ENCODE measurements at regions not wholly inside any gene's neighbourhood (a gene's known extent, or its start where the extent isn't known, plus 50 kb on each side); places are given as distances from the start of the nearest gene placed in this dataset.
A peak's percentile ranks its signal among the peaks of the same experiment; 100 is the strongest.

- FAIRE-seq = no peak
Measured at GRCh38 chr13:78370231-78370630, 233.1 kb downstream of the POU4F1 start.

GRCh38 chr13:78364711-78365110 lies 238.6 kb downstream of the POU4F1 start:
- no peak for FAIRE-seq
- no peak for DNase-seq (ENCODE audit: insufficient read length, low spot score)

More at GRCh38 chr13:78370231-78370630, 233.1 kb downstream of the POU4F1 start:
- DNase-seq (ENCODE audit: insufficient read length, low spot score) = no peak

GRCh38 chr13:78341032-78341431 lies 262.3 kb downstream of the POU4F1 start:
- FAIRE-seq = no peak

GRCh38 chr13:78339927-78340326 lies 263.4 kb downstream of the POU4F1 start:
- DNase-seq (ENCODE audit: insufficient read length, low spot score) (no peak), FAIRE-seq (no peak)

More at GRCh38 chr13:78341032-78341431, 262.3 kb downstream of the POU4F1 start:
- DNase-seq (ENCODE audit: insufficient read length, low spot score) = no peak

- FAIRE-seq (no peak), DNase-seq (ENCODE audit: insufficient read length, low spot score) (no peak)
Measured at GRCh38 chr13:78334059-78334458, 269.3 kb downstream of the POU4F1 start.

- DNase-seq (ENCODE audit: insufficient read length, low spot score) (no peak), FAIRE-seq (no peak)
Measured at GRCh38 chr13:78326633-78327032, 276.7 kb downstream of the POU4F1 start.

- FAIRE-seq = no peak
- no peak for DNase-seq (ENCODE audit: insufficient read length, low spot score)
Measured at GRCh38 chr13:78325585-78325984, 277.8 kb downstream of the POU4F1 start.

- FAIRE-seq = no peak
- DNase-seq (ENCODE audit: insufficient read length, low spot score) = peak; percentile 1
Measured at GRCh38 chr13:78323848-78324247, 279.5 kb downstream of the POU4F1 start.

GRCh38 chr13:78323040-78323439 lies 280.3 kb downstream of the POU4F1 start:
- no peak for DNase-seq (ENCODE audit: insufficient read length, low spot score)
- no peak for FAIRE-seq

- no peak for FAIRE-seq
- no peak for DNase-seq (ENCODE audit: insufficient read length, low spot score)
Measured at GRCh38 chr13:78319101-78319627, 284.2 kb downstream of the POU4F1 start.

- DNase-seq (ENCODE audit: insufficient read length, low spot score) (no peak), FAIRE-seq (no peak)
Measured at GRCh38 chr13:78317030-78317429, 286.3 kb downstream of the POU4F1 start.

GRCh38 chr13:78309497-78310180 lies 293.7 kb downstream of the POU4F1 start:
- FAIRE-seq = no peak
- no peak for DNase-seq (ENCODE audit: insufficient read length, low spot score)

GRCh38 chr13:78306519-78307206 lies 296.7 kb downstream of the POU4F1 start:
- FAIRE-seq (no peak), DNase-seq (ENCODE audit: insufficient read length, low spot score) (no peak)

GRCh38 chr13:78305171-78305570 lies 298.2 kb downstream of the POU4F1 start:
- DNase-seq (ENCODE audit: insufficient read length, low spot score) (no peak), FAIRE-seq (no peak)

GRCh38 chr13:78299832-78300623 lies 303.3 kb downstream of the POU4F1 start:
- no peak for FAIRE-seq
- no peak for DNase-seq (ENCODE audit: insufficient read length, low spot score)

GRCh38 chr13:78298657-78299056 lies 304.7 kb downstream of the POU4F1 start:
- no peak for FAIRE-seq
- no peak for DNase-seq (ENCODE audit: insufficient read length, low spot score)

- FAIRE-seq (no peak), DNase-seq (ENCODE audit: insufficient read length, low spot score) (no peak)
Measured at GRCh38 chr13:78286748-78287147, 316.6 kb downstream of the POU4F1 start.

- DNase-seq (ENCODE audit: insufficient read length, low spot score) (no peak), FAIRE-seq (no peak)
Measured at GRCh38 chr13:78265098-78265497, 338.3 kb downstream of the POU4F1 start.

- DNase-seq (ENCODE audit: insufficient read length, low spot score) (no peak), FAIRE-seq (no peak)
Measured at GRCh38 chr13:78258304-78258703, 339.7 kb upstream of the EDNRB start.

GRCh38 chr13:78256484-78256883 lies 337.9 kb upstream of the EDNRB start:
- DNase-seq (ENCODE audit: insufficient read length, low spot score) = no peak
- no peak for FAIRE-seq

- FAIRE-seq (no peak), DNase-seq (ENCODE audit: insufficient read length, low spot score) (no peak)
Measured at GRCh38 chr13:78254113-78254512, 335.5 kb upstream of the EDNRB start.

All from HTR-8/SVneo (cell line).